GM23248 (cell line): ENCODE measurements at regions not wholly inside any gene's neighbourhood (a gene's known extent, or its start where the extent isn't known, plus 50 kb on each side); places are given as distances from the start of the nearest gene placed in this dataset.

ENCODE experiments used
- EZH2 ChIP-seq: fragments of 200-600 bp; sonication (generic); IDR thresholded peaks from 2 replicates; pipeline ENCODE4 v1.6.1; 2018; ENCODE audit warnings: antibody characterized with exemption, mild to moderate bottlenecking; ENCODE audit not compliant: insufficient read depth, poor library complexity, severe bottlenecking
- EZH2phosphoT487 ChIP-seq: fragments of 200-600 bp; sonication (generic); IDR thresholded peaks from 2 replicates; pipeline ENCODE4 v1.6.1; 2018; ENCODE audit warnings: antibody characterized with exemption, moderate library complexity, mild to moderate bottlenecking, low read depth; ENCODE audit not compliant: insufficient read depth

DNA sequence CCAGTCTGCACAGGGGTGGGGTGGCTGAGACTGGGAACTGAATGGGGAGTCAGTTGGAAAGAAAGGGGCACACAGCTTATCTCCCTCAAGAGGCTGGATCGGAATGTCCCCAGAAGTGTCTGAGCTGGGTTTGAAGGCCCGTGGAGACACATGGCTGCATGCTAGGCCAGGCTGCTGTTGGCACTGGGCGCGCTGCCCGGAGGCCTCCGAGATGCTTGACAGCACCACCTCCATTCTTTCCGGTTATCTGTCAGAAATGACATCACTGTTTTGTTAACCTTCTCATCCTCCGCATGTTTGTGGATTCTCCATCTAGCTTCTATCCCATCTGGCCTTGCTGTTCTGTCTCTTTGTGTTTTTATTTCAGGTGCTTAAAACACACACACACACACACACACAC is 85.5 kb downstream of the APIP start:
- TF ChIP-seq EZH2phosphoT487 (no peak), EZH2 (no peak)
